ENCODE measurements at regions not wholly inside any gene's neighbourhood (a gene's known extent, or its start where the extent isn't known, plus 50 kb on each side); places are given as distances from the start of the nearest gene placed in this dataset.

- no peak for TF ChIP-seq CTCF (IDR thresholded peaks at IDR 0.05)
- TF ChIP-seq POLR2A (IDR thresholded peaks at IDR 0.05), result no peak
Measured at GRCh38 chr14:28280530-28280929, 486.1 kb upstream of the FOXG1 start.

All from thyroid gland (tissue), 4 donors.